Peyer's patch (tissue), 4 donors: ENCODE measurements at regions not wholly inside any gene's neighbourhood (a gene's known extent, or its start where the extent isn't known, plus 50 kb on each side); places are given as distances from the start of the nearest gene placed in this dataset.

ENCODE experiments used
- POLR2A ChIP-seq, 2 donors: fragments of 450-650 bp; IDR thresholded peaks; one replicate each; pipeline ENCODE4 v1.5.1; 2017; ENCODE audit warnings: antibody characterized with exemption in 2 of 2, mild to moderate bottlenecking in 2 of 2, moderate library complexity in 2 of 2
- TF ChIP-seq, protein P1 (sequence below), 6 experiments: fragments of 450-650 bp in 4 of 6; fragments of 200-600 bp in 2 of 6; sonication (generic) in 1 of 6; IDR thresholded peaks; one replicate each; pipeline ENCODE4 v1.5.1; 2017 to 2019; ENCODE audit warnings: antibody characterized with exemption in 6 of 6, mild to moderate bottlenecking in 3 of 6, moderate library complexity in 1 of 6

DNA sequence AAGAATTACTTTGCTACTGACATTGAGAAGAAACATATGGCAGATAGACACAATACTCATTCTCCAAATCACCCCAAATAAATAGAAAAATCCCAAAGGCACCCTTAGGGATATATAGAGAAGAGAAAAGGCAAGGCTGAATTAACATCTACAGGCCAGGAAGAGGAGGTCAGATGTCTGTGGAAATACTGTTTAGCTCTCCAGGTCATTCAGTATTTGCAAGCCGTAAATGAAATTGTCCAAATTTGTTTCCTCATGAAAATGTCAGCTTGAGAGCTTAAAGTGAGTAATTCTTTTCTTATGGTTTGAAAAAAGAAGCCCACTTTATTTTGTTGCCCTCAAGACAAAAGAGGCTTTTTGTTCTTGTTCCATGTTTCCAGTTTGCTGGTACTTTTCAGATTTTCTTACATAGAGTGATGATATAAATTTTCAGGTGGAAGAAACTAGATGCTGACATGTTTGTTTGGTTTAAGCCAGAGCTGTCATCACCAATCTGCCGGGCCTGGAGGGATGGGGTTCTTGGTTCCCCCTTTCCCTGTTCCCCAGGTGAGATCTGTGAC lies 189.0 kb downstream of the MAP2K4 start:
- no peak for TF ChIP-seq POLR2A (IDR thresholded peaks at IDR 0.05)
- TF ChIP-seq, protein P1, sequence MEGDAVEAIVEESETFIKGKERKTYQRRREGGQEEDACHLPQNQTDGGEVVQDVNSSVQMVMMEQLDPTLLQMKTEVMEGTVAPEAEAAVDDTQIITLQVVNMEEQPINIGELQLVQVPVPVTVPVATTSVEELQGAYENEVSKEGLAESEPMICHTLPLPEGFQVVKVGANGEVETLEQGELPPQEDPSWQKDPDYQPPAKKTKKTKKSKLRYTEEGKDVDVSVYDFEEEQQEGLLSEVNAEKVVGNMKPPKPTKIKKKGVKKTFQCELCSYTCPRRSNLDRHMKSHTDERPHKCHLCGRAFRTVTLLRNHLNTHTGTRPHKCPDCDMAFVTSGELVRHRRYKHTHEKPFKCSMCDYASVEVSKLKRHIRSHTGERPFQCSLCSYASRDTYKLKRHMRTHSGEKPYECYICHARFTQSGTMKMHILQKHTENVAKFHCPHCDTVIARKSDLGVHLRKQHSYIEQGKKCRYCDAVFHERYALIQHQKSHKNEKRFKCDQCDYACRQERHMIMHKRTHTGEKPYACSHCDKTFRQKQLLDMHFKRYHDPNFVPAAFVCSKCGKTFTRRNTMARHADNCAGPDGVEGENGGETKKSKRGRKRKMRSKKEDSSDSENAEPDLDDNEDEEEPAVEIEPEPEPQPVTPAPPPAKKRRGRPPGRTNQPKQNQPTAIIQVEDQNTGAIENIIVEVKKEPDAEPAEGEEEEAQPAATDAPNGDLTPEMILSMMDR (IDR thresholded peaks at IDR 0.05), result no peak
